A673 (cell line): ENCODE measurements at regions not wholly inside any gene's neighbourhood (a gene's known extent, or its start where the extent isn't known, plus 50 kb on each side); places are given as distances from the start of the nearest gene placed in this dataset.

Experiments used
- BruUV-seq: library from RNA; stranded (reverse); fragments of 400-500 nt; replicated peaks from 2 replicates; lab custom pipeline; 2021; lab: Mats Ljungman, UMichigan
- CTCF ChIA-PET: fragments of 300-600 bp; sonication (Branson Sonifier 250); formaldehyde crosslinking; loops from one replicate; lab custom pipeline; 2022; ENCODE audit warnings: antibody characterized with exemption; lab: Charles Lee
- POLR2A ChIA-PET: fragments of 300-600 bp; sonication (Branson Sonifier 250); formaldehyde crosslinking; loops from one replicate; lab custom pipeline; 2022; ENCODE audit warnings: antibody characterized with exemption; ENCODE audit not compliant: low non-redundant PET; lab: Charles Lee
- DNase-seq: peaks from one replicate; pipeline ENCODE4 v3.0.0-alpha.2; 2015; ENCODE audit warnings: low spot score
- H3K27ac ChIP-seq: fragments of 200-600 bp; sonication (generic); 2 replicates; pipeline ENCODE4 v1.5.1; 2016; ENCODE audit warnings: mixed run types, low read depth, mild to moderate bottlenecking, mixed read lengths, antibody characterized with exemption, low read length; ENCODE audit not compliant: poor library complexity, severe bottlenecking
- H3K27me3 ChIP-seq: fragments of 200-600 bp; sonication (generic); replicated peaks from 2 replicates; pipeline ENCODE4 v1.6.1; 2017; ENCODE audit warnings: mixed run types, low read depth, mild to moderate bottlenecking, mixed read lengths, antibody characterized with exemption, low read length; ENCODE audit not compliant: insufficient read depth, poor library complexity
- H3K36me3 ChIP-seq: fragments of 200-600 bp; sonication (generic); 2 replicates; pipeline ENCODE4 v1.6.1; 2016; ENCODE audit warnings: mixed run types, mild to moderate bottlenecking, mixed read lengths, antibody characterized with exemption, low read length; ENCODE audit not compliant: insufficient read depth, poor library complexity, severe bottlenecking
- H3K4me1 ChIP-seq: fragments of 200-600 bp; sonication (generic); 2 replicates; pipeline ENCODE4 v1.6.1; 2017; ENCODE audit warnings: mixed run types, mild to moderate bottlenecking, mixed read lengths, antibody characterized with exemption, low read length; ENCODE audit not compliant: insufficient read depth, poor library complexity, severe bottlenecking
- H3K4me3 ChIP-seq: fragments of 200-600 bp; sonication (generic); 2 replicates; pipeline ENCODE4 v1.5.1; 2016; ENCODE audit warnings: low read depth, mixed run types, mild to moderate bottlenecking, mixed read lengths, low read length; ENCODE audit not compliant: poor library complexity, severe bottlenecking
- H3K9me3 ChIP-seq: fragments of 200-600 bp; sonication (generic); 2 replicates; pipeline ENCODE4 v1.6.1; 2016; ENCODE audit warnings: mixed run types, low read depth, mild to moderate bottlenecking, mixed read lengths, antibody characterized with exemption, low read length; ENCODE audit not compliant: poor library complexity, severe bottlenecking
- CTCF ChIP-seq: fragments of 300-800, 200-600 bp; sonication (generic); conservative IDR thresholded peaks from 2 replicates; pipeline ENCODE4 v1.5.1; 2017; ENCODE audit warnings: low read depth, mild to moderate bottlenecking, antibody characterized with exemption, low read length, moderate library complexity, mixed read lengths
- EZH2 ChIP-seq: fragments of 200-600 bp; sonication (generic); IDR thresholded peaks from 2 replicates; pipeline ENCODE4 v1.6.1; 2017; ENCODE audit warnings: borderline replicate concordance, low read depth, mild to moderate bottlenecking, mixed read lengths, antibody characterized with exemption, low read length; ENCODE audit not compliant: poor library complexity, severe bottlenecking
- intact Hi-C: fragments of 100-400 bp; cut with micrococcal nuclease; formaldehyde crosslinking; loops from one replicate; pipeline ENCODE4 v1.10.0; 2022; ENCODE audit not compliant: unreplicated experiment

- Histone ChIP-seq H3K9me3 (no peaks in the 10 kb centered on the region), H3K36me3 (no peaks in the 10 kb centered on the region), H3K27me3 (no peaks in the 10 kb centered on the region), H3K4me3 (no peak overlapping the region), H3K27ac (no peak overlapping the region), H3K4me1 (no peaks in the 10 kb centered on the region)
- no TSS peak for BruUV-seq
- CTCF ChIA-PET = no interaction called here
- TF ChIP-seq CTCF (no peak), EZH2 (no peak)
- POLR2A ChIA-PET = no interaction called here
- intact Hi-C loops = no loop called here
- DNase-seq = no peak
These were observed 91.7 kb upstream of the KCNQ5 start for GRCh38 chr6:72530152-72530551.

- no TSS peak for BruUV-seq
- Histone ChIP-seq H3K9me3 (no peaks in the 10 kb centered on the region), H3K4me1 (no peaks in the 10 kb centered on the region), H3K4me3 (no peak overlapping the region), H3K36me3 (no peaks in the 10 kb centered on the region), H3K27ac (no peak overlapping the region), H3K27me3 (no peaks in the 10 kb centered on the region)
- intact Hi-C loops = no loop called here
- POLR2A ChIA-PET = no interaction called here
- TF ChIP-seq EZH2 (no peak), CTCF (no peak)
- no peak for DNase-seq
- CTCF ChIA-PET = no interaction called here
These were observed 91.1 kb upstream of the KCNQ5 start for GRCh38 chr6:72530750-72531149.

GRCh38 chr6:72533606-72534005 lies 88.3 kb upstream of the KCNQ5 start:
- Histone ChIP-seq H3K36me3 (no peaks in the 10 kb centered on the region), H3K4me3 (no peak overlapping the region), H3K27me3 (no peaks in the 10 kb centered on the region), H3K4me1 (no peaks in the 10 kb centered on the region), H3K27ac (no peak overlapping the region), H3K9me3 (no peaks in the 10 kb centered on the region)
- DNase-seq = no peak
- TF ChIP-seq CTCF (no peak), EZH2 (no peak)
- POLR2A ChIA-PET = no interaction called here
- intact Hi-C loops = no loop called here
- no TSS peak for BruUV-seq
- CTCF ChIA-PET = no interaction called here
